ENCODE measurements at regions not wholly inside any gene's neighbourhood (a gene's known extent, or its start where the extent isn't known, plus 50 kb on each side); places are given as distances from the start of the nearest gene placed in this dataset.

DNA sequence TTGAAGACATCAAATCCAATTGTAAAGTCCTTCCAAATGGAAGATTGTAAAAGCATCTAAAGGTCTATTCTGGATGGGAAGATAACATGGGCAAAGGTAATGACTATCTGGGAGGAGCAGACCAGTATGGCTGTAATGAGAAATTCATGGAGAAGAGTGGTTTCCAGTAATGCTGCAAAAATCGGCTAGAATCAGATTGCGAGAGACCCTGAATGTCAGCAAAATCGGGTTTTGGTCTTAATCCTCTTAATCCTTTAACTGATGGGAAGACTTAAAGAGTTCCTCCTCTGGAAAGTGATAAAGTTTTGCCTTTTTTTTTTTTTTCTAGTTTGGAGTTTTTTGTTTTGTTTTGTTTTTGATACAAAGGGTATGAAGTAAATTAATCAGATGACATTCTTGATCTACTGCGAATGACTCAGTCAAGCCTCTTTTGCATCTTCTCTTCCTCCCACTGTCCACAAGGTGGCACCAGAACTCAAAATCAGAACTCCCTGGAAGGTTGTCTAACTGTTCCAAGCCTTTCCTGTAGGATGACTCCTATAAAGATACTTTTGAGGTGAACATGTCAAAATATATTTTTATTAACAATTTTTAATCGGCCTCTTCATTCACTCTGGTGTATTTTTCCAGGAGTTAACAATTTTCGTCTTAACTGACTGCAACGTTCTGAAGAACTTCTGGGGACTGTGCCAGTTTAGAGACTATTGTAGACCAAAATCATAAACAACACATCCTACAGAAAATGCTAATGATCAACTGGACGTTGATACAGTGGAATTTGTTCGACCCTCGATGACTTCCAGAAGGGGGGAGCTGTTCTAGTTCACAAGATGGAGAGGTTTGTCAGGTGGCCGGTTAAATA is 213.3 kb upstream of the MIR17HG start:
- DNase-seq (ENCODE audit: low read depth) = peak; percentile 65

DNA sequence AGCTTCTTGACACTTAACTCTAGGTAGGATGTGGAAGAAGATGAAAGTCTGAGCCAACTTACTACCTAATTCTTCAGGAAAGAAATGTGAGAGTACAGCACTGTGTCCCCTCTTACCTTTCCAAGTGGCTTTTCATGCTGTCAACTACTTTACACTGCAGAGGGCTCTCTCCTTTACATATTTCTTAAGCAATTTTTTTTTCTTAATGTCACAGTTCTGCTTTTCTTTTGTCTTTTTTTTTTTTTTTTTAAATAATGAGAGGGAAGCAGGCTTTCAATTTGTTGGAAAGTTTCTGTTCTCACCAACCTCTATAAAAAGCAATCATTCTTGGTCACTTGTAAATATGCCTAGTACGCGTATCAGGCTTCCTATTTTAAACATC is 212.7 kb upstream of the MIR17HG start:
- DNase-seq (ENCODE audit: low read depth) = no peak

DNA sequence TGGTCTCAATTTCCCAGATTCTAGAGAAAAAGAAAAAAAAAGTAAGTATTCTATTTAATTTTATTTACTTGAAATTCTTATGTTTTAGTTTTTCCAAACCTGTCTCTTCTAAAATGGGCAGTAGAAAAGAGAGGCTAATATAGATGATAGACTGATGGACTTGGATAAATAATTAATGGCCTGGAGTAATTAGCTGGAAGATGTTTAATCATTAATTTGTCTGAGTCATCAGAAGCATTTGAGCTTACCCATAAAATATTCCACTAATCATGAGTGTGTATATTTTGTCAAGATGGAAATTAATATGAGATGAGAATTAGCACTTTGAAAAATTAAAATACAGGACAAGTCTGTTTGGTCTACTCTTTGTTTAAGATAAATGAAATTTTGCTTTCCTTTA is 212.1 kb upstream of the MIR17HG start:
- DNase-seq (ENCODE audit: low read depth) = no peak

DNA sequence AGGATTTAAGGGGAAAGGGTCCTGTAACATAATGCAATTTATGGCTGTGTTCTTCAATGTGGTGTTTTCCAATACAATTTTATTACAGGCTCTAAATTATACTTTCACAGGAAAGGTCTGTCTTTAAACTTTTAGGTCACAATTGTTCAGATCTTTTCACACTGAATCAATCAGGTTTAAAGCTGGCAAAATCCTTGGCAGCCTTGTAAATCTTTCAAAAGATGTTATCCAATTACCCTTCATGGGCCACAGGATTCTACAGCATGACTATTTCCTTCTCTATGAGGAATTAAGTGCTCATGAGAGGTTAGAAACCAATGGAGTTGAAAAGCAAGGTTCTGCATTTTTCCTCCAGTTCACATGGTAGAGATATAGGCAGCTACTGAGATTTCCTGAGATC is 211.5 kb upstream of the MIR17HG start:
- DNase-seq (ENCODE audit: low read depth) = no peak

DNA sequence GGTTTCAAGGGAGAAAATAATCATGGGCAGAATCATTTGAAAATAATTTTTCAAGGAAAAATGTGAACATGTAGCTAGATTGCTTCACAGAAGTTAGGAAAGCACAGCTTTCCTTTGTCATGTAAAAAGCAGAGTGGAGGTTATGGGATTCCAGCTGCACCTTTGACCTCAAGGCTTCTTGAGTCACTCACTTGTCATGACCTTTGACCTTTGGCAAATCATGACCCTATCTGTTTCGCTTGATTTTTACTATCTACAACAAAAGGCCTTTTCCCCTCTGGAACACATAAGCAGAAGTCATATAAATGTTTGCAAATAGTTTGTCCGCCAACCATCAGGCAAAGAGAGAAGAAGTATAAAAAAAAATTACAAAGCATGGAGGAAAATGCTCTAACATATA is 210.7 kb upstream of the MIR17HG start:
- no peak for DNase-seq (ENCODE audit: low read depth)

DNA sequence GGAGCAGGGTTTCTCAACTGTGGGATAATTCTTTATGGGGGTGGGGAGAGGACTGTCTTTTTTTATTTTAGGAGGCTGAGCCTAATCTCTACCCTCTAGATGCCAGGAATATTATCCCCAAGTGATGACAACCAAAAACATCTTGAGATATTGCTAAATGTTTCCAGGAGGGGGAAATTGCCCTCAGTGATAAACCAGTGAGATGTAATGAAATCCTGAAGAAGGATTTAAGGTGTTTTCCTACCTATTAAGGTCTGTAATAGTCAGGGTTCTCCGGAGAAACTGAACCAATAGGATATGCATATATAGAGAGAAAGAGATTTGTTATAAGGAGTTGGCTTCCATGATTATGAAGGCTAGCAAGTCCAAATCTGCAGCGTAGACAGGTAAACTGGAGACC is 208.3 kb upstream of the MIR17HG start:
- DNase-seq (ENCODE audit: low read depth) = no peak

DNA sequence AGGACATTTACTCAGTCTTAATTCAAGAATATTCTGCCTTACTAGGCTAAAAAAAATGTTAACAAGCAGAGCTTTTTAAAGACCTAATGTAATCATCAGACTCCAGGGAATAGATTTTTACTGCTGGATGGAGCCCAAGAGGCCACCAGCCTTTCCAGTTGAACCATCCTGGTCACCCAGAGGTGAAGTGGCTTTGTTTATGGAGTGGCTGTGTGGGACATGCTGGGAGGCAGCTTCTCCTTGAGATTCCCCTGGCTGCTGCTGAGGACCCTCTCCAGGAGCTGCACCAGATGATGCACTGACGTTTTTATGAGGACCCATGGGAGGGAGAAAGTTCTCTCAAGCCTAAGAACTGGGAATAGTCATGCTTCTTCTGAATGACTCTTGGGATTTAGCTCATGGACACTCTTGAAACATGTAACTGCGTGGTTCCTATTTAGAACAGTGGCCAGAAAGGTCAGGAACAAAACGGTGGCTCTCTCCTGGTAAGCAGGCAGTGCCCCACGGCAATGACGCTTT is 205.9 kb upstream of the MIR17HG start:
- DNase-seq (ENCODE audit: low read depth) = no peak

DNA sequence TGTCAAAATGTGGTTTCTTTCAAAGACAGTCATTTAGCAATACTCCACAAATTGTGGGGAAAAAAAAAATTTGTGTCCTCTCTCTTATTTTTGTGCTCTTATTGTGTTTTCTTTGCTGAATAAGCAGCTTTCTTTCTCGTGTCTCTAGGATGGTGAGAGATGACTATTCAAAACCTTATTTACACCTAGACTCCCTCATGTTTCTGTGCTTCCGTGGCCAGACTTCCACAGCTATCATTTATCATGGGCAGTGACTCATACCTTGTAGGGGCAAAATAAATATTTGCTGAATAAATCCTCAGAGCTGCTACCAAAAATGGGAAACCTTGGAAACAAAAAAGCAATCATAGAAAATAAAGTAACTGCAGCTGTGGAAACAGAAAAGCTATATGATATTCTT is 204.9 kb upstream of the MIR17HG start:
- DNase-seq (ENCODE audit: low read depth) = peak; percentile 80

DNA sequence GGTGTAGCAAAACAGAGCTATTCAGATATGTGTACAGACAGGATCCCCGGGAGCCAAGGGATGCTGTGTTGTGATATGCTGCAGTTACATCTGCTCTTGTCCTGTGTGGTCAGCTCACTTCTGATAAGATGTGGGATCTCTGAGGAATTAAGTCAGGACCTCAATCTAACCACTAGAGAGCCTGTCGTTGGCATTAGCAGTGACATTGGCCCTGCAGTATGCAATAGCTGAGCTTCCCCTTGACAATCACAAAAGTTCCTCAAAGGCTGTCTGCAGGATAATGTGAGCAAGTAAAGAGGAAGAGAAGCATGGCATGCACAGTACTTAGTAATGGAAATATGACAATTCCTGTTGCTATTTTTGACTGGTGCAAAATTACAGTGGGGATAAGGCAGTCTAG is 203.4 kb upstream of the MIR17HG start:
- DNase-seq (ENCODE audit: low read depth) = peak; percentile 19

DNA sequence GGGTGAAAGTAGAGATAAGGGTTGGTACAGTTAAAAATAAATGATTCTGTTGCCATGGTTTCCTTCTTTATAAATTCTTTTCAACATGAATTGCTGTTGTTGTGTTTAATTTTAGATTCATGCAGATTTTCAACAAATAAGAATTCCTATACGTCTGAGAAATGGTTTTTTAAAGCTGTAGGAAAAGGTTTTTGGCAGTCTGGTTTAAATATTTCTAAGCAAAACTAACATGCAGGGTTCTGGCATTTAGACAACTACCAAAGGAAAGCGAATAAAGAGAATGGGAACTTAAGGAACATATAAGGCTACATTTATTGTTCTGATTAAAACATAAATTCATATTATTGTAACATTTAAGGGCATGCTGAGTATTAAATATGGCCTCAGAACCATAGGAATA is 203.0 kb upstream of the MIR17HG start:
- no peak for DNase-seq (ENCODE audit: low read depth)

DNA sequence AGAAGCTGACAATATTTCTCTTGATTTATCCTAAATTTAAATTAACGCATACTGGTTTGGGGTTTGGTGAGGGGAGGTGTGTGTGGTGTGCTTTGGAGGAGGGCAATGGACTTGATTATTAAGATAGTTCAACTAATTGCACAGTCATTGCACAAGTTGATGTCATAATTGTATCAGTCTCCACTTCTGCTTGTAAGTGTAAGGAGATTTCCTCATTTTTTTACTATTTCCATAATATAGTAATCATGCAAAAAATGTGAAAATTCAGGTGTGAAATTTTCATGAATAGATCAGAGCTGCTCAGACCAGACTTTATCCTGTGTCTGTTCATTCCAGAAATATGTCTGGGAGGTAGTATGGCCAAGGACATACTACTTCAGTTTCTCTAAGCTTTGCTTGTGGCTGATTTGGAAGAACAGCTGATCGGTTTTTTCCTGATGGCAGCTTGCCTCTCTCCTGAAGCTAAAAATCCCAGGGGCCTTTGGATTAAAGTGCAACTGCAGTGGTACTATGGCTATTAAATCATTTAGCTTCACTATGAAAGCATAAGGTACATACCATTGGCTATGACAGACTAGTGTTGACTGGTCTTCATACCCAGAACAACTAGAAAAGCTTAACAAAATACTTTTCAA is 201.8 kb upstream of the MIR17HG start:
- DNase-seq (ENCODE audit: low read depth) = no peak

DNA sequence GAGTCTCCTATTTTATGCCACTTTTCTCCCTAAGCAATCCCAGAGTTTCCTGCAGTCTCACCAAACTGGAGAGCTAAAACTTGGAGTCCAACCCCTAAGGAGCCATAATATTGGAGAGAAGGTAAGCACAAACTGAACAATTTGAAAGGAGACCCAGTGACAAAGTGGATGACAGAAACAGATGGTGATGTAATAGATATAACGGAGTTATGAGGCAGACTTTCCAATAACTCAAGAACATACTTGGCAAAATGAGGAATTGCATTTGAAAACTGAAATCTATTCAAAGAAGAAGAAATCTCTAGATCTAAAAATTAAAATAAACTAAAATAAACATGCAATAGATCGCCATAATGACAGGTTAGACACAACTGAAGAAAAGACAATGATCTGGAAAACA is 200.9 kb upstream of the MIR17HG start:
- DNase-seq (ENCODE audit: low read depth) = no peak

DNA sequence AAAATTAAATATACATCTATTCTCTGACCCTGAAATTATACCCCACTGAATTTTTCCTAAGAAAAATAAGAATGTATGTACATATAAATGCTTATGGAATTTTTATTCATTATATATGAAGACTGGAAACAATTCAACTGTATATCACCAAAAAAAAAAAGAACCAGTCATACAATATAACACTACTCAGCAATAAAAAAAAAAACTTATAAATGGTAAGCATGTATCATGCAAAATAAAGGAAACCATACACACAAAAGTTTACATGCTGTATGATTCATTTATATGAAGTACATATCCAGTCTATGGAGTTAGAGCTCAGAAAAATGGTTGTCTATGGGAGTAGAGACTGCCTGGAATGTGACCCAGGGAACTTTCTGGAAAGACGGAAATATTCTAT is 199.4 kb upstream of the MIR17HG start:
- no peak for DNase-seq (ENCODE audit: low read depth)

DNA sequence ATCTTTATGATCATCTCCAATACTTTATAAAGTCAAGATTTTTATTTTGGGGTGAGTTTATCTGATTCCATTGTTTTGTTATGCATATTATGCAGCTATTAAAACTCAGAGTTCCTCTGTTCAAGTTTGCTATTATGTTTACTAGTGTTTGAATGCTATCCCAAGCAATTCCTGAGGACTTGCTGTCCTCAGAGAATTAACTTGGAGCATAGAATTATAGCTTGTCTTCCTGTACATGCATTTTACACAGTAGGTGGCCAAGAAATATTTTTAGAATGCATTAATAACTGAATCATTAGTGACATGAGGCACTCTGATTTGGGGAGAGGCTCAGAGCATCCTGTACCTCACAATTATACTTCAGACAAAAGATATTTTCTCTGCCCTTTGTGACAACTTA is 195.6 kb upstream of the MIR17HG start:
- DNase-seq (ENCODE audit: low read depth) = no peak

DNA sequence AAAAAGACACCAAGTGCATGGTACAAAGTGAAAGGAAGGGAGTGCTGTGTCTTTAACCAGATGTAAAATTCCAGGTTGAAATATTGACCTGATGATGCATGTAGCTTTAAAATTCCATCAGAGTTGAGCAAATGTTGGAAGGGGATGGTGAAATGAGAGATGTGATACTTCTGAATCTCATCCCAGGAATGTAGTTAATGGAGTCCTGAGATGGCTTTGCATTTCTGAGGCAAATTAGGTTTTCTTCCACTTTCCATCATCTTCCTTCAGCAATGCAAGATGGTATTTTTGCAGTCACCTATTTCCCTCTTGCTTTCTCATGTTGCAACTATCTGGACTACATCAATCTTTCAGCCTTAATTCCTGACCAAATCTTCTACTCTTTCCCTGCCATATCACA is 194.1 kb upstream of the MIR17HG start:
- peak; percentile 57 for DNase-seq (ENCODE audit: low read depth)

DNA sequence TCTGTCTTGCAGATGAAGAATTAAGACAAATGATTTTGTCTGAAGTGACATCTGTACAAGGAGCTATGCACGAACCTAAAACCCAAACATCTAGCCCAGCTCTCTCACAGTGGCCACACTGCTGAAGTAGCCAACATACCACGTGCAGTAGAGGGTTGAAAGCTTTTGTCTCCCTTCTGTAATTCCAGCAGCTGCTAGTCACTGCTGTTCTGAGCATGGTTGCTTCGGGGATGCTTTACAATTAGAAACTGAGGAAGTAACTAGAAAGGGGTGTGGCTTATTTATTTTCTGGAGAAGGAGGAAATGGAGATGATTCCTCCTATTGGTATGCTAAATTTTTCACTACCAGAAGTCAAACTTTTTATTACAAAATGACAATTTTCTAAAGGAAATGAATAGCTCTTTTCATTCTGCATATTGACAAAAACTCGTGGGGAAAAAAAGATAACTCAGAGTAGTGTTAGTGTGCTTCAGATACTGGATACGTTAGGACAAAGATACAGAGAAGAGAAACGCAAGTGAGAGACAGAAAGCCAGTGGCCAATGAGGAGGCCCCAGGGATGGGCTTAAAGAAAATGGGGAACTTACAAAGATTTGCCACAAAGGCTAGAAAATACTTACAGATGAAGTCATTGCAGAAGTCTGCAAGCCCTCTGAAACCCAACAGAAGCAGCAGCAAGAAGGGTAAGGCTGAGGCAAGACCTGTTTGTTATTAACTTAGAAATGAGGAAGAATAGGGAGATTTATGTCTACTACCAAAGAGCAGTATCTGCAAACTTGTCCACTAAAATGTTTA is 192.7 kb upstream of the MIR17HG start:
- peak; percentile 7 for DNase-seq (ENCODE audit: low read depth)

DNA sequence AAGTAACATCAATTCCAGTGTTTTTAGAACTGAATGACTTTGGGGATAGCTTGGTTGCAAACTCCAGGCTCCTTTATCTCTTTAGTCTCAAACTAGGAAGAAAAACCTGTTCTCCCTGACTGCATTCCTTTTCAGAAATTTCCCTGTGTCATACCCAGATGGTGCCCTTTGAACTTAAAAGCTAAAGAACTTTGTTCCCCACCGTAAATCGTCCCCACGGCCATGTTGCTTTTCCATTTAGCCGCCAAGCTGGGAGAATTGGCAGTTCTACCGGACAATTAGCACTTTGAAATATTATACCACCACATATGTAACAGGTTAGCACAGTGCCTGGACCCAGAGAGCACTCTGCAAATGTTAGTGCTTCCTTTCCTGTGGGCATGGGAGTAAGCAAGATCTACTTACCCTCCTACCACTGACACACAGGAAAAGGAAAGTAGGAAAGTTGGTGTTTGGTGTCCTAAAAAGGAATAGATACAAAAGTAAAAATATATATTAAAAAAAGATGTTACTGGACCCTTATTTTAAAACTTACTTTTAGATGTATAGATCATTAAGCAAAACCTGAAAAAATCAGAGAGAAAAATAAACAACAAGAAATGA is 191.9 kb upstream of the MIR17HG start:
- DNase-seq (ENCODE audit: low read depth) = no peak

DNA sequence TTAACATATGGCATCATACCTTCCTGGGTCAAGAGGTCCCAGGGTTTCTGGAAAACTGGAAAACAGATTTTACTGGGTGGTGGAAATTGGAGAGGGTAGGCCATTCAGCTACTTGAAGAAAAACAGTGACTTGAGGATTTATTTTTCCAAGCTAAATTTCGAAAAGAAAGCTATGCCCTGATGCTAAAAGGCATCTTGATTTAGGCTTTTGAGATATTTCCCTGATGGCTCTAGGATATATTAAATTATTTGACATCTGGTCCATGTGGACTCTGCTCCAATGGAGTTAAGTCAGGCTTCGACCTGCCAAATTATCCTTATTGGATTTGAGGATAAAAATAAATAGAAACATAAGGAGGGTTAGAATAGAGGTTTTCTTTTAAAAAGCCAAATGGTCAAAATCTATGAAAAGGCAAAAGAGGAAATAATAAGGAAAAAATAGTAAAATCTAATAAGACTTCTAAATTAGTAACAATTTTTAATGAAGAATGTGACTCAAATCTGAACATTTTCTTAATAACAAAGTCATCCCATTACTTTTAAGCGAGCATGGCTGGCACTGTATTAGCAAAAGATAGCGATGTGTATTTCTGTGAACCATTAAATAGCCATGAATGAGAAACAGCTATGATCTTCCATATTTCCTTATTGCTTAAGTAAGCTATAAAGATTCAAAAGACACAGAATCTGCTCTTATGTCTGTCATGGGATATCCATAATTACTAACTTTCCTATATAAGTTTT is 190.0 kb upstream of the MIR17HG start:
- no peak for DNase-seq (ENCODE audit: low read depth)

DNA sequence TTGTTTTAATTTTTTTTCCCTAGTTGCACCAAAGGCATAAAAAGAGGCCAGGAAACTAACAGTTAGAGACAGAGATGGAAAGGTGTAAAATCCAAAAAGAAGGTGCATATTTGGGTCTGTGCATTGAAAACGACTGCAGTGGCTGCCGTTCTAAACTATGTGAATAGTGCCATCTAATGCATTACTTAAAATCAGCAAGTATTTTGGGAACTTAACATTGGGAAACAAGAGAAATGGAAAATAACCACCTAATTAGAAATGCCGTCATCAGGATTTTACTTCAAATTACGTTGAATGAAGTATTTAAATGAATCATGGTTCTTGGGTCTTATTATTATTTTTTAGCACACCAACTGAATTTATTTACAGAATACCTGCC is 189.5 kb upstream of the MIR17HG start:
- DNase-seq (ENCODE audit: low read depth) = no peak

DNA sequence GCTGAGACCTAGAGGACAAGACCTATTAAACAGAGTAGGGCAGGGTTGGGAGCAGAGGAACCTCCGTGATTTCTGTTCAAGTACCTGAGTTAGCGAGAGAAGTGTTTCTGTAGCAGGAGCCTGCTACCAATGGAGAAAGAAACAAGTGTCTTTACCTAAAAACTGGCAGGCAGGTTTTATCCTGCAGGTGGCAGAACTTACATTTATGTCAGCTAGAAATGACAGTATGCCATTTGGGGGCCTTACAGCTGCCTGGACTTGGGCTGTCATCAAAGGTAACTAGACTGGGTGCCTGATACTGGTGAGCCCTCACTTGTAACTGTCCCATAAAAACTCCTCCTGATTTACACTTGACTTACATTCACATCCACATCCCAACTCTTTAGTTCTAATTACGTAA is 185.3 kb upstream of the MIR17HG start:
- DNase-seq (ENCODE audit: low read depth) = no peak

DNA sequence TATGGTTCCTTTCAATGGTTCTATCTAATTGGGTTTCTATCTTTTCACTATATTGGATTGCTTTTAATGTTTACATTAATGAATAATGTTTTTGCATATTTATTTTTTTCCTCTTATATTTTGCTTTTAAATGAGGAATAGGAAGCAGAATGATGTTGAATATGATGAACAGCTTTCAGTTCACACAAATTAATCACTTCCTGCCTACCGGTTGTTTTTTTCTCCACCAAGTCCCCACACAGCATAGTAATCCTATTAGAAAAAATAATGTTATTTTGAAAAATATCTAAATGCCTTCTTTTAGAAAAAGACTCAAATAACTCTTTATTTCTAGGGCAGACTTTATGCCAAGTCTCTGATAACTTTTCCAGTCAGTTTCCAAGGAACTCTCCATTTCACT is 184.9 kb upstream of the MIR17HG start:
- DNase-seq (ENCODE audit: low read depth) = no peak

DNA sequence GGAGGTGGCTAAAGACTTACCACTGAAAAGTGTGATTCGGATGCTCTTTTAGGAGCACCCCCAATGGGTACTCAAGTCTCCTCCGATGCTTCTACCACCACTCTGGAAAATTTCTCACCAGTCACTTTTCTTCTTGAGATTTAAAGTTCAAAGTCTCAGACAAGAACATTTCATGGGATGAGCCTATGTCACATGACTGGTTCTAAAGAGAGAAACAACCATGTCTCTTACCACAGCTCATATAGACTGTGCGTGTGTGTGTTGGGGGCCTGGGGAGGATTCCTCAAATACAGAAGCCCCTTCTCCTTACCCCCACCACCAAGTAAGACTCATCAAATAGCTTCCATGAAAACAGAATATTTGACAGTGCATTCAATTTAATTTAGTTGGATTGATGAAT is 181.7 kb upstream of the MIR17HG start:
- DNase-seq (ENCODE audit: low read depth) = no peak

Measured in amniotic epithelial cell (primary cell).